ENCODE measurements at regions not wholly inside any gene's neighbourhood (a gene's known extent, or its start where the extent isn't known, plus 50 kb on each side); places are given as distances from the start of the nearest gene placed in this dataset.

DNA sequence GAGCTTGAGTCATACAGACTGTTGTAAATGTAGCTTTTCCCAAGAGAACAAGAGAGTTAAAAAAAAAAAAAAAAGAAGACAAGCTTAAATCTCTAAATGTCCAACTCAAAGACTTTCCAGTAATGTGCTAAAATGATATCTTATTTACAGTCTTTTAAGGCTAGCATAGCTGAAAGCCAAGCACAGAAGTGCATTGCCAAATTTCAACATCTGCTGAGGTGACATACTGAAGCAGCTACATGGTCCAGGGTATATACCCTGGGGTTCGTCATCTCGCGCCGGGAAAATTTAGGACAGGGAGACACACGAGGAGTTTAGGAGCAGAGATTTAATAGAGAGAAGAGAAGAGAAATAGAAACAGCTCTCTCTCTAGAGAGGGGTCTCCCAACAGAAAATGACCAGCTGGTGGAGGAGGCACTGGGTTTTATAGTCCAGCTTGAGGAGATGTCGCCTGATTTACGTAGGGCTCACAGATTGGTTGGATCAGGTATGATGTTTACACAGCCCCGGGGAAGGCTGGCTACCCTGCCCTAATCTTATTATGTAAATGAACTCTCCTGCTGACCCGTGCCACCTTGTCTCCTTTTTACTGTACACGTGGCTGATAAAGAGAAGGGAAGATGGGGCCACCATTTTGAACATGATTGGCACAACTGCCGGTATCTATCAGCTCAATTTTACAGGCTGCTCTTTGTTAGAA lies 172.7 kb downstream of the TRIM33 start:
- no peak overlapping the region for H3K4me3 ChIP-seq (ENCODE audit: low read depth, low read length)
- POLR2A ChIA-PET = interaction anchor here (0.6 kb wide), 1 partner anchor 438 kb away, joined by 3 read pairs; no protein-coding TSS in a partner anchor
- H3K27ac ChIP-seq (ENCODE audit: extremely low read depth, low read depth, low read length) = no peak overlapping the region
- CTCF ChIA-PET = interaction anchor here (0.6 to 2.8 kb wide), 5 partner anchors 8 to 512 kb away, joined by 3 to 18 read pairs (median 3); no protein-coding TSS in a partner anchor
- no peaks in the 10 kb centered on the region for H3K9me3 ChIP-seq (ENCODE audit: control insufficient read depth, insufficient read depth, low read depth, low read length)
- TF ChIP-seq ZNF521 (tag by site-specific recombination; IDR thresholded peaks at IDR 0.05) (no peak), ZNF510 (tag by site-specific recombination; IDR thresholded peaks at IDR 0.05; ENCODE audit: insufficient replicate concordance) (no peak), KLF8 (tag by site-specific recombination; IDR thresholded peaks at IDR 0.05) (no peak), SCRT1 (tag by site-specific recombination; IDR thresholded peaks at IDR 0.05; ENCODE audit: borderline replicate concordance) (no peak), ZNF561 (tag by site-specific recombination; IDR thresholded peaks at IDR 0.05; ENCODE audit: borderline replicate concordance) (no peak), ZNF16 (tag by site-specific recombination; IDR thresholded peaks at IDR 0.05; ENCODE audit: low read depth) (no peak), SP7 (tag by site-specific recombination; IDR thresholded peaks at IDR 0.05) (no peak)
- H3K4me1 ChIP-seq (ENCODE audit: control insufficient read depth, insufficient read depth, low read length) = no peaks in the 10 kb centered on the region
- no peaks in the 10 kb centered on the region for H3K36me3 ChIP-seq (ENCODE audit: control insufficient read depth in 2 of 2, insufficient read depth in 1 of 2, low read length in 2 of 2)

DNA sequence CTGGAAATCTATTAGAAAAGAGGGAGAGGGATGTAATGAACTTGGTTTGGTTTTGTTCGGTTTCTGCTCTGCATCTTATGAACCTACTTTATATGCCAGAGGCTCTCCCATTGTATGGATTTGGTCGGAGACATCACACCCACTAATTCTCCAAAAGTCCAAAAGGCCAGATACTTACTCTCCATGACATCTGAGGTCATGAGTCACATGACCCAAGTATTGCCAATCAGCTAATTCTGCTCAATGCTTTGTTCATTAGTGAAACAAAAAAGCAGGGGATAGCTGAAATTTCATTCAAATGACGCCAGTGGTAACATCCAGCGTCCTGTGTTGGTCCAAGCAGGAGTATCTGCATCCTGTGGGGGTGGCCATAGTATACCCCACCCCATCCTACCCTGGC lies 173.6 kb downstream of the TRIM33 start:
- Histone ChIP-seq H3K36me3 (ENCODE audit: control insufficient read depth in 2 of 2, insufficient read depth in 1 of 2, low read length in 2 of 2) (no peaks in the 10 kb centered on the region), H3K4me1 (ENCODE audit: control insufficient read depth, insufficient read depth, low read length) (no peaks in the 10 kb centered on the region), H3K27ac (ENCODE audit: extremely low read depth, low read depth, low read length) (no peak overlapping the region), H3K4me3 (ENCODE audit: low read depth, low read length) (no peak overlapping the region), H3K9me3 (ENCODE audit: control insufficient read depth, insufficient read depth, low read depth, low read length) (no peaks in the 10 kb centered on the region)
- ChIA-PET CTCF (interaction anchor here (0.6 to 2.8 kb wide), 4 partner anchors 9 to 511 kb away, joined by 3 to 18 read pairs (median 3); no protein-coding TSS in a partner anchor), POLR2A (no interaction called here)
- TF ChIP-seq ZXDB (tag by site-specific recombination; IDR thresholded peaks at IDR 0.05) = no peak
- TF ChIP-seq, protein P1, sequence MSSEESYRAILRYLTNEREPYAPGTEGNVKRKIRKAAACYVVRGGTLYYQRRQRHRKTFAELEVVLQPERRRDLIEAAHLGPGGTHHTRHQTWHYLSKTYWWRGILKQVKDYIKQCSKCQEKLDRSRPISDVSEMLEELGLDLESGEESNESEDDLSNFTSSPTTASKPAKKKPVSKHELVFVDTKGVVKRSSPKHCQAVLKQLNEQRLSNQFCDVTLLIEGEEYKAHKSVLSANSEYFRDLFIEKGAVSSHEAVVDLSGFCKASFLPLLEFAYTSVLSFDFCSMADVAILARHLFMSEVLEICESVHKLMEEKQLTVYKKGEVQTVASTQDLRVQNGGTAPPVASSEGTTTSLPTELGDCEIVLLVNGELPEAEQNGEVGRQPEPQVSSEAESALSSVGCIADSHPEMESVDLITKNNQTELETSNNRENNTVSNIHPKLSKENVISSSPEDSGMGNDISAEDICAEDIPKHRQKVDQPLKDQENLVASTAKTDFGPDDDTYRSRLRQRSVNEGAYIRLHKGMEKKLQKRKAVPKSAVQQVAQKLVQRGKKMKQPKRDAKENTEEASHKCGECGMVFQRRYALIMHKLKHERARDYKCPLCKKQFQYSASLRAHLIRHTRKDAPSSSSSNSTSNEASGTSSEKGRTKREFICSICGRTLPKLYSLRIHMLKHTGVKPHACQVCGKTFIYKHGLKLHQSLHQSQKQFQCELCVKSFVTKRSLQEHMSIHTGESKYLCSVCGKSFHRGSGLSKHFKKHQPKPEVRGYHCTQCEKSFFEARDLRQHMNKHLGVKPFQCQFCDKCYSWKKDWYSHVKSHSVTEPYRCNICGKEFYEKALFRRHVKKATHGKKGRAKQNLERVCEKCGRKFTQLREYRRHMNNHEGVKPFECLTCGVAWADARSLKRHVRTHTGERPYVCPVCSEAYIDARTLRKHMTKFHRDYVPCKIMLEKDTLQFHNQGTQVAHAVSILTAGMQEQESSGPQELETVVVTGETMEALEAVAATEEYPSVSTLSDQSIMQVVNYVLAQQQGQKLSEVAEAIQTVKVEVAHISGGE (tag by site-specific recombination; conservative IDR thresholded peaks at IDR 0.05; ENCODE audit: low read depth) = no peak
- TF ChIP-seq ZNF248 (tag by site-specific recombination; IDR thresholded peaks at IDR 0.05) = no peak
- TF ChIP-seq OSR2 (tag by site-specific recombination; IDR thresholded peaks at IDR 0.05) = no peak
- TF ChIP-seq ZBTB48 (tag by site-specific recombination; IDR thresholded peaks at IDR 0.05) = no peak
- TF ChIP-seq ZNF610 (tag by site-specific recombination; IDR thresholded peaks at IDR 0.05; ENCODE audit: borderline replicate concordance) = no peak
- no peak for TF ChIP-seq ZNF549 (tag by site-specific recombination; IDR thresholded peaks at IDR 0.05)
- no peak for TF ChIP-seq ZNF626 (tag by site-specific recombination; IDR thresholded peaks at IDR 0.05)
- no peak for TF ChIP-seq ZNF140 (tag by site-specific recombination; IDR thresholded peaks at IDR 0.05)

DNA sequence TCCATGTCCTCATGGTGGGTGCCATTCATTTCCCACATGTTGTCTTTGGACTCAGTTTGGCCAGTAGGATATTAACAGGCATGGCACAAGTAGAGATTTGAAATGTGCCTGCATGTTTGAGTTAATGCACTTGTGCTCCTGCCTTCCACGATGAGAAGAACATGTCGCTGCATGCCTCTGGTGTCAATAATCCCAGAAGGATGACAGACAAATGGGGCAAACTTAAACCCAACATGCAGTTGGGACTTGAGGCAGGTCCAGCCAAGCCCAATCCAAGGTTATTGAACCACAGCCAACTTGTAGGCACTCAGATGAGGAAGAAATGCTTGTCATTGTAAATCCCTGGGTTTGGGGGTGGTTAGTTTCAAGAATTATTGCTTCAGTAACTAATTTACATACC lies 174.6 kb downstream of the TRIM33 start:
- CTCF ChIA-PET = interaction anchor here (2.8 kb wide), 1 partner anchor 10 kb away, joined by 18 read pairs; no protein-coding TSS in a partner anchor
- Histone ChIP-seq H3K27ac (ENCODE audit: extremely low read depth, low read depth, low read length) (no peak overlapping the region), H3K4me1 (ENCODE audit: control insufficient read depth, insufficient read depth, low read length) (no peaks in the 10 kb centered on the region), H3K36me3 (ENCODE audit: control insufficient read depth in 2 of 2, insufficient read depth in 1 of 2, low read length in 2 of 2) (no peaks in the 10 kb centered on the region), H3K9me3 (ENCODE audit: control insufficient read depth, insufficient read depth, low read depth, low read length) (no peaks in the 10 kb centered on the region), H3K4me3 (ENCODE audit: low read depth, low read length) (no peak overlapping the region)
- POLR2A ChIA-PET = no interaction called here
- no peak for TF ChIP-seq WT1 (tag by site-specific recombination; IDR thresholded peaks at IDR 0.05)

All from HEK293 (cell line).